Omental fat pad (tissue), 3 donors: ENCODE measurements at regions not wholly inside any gene's neighbourhood (a gene's known extent, or its start where the extent isn't known, plus 50 kb on each side); places are given as distances from the start of the nearest gene placed in this dataset.

Experiments
- ATAC-seq: fragments of 150-250 bp; one replicate; pipeline ENCODE4 v1.9.1; 2016; ENCODE audit warnings: mild to moderate bottlenecking, moderate library complexity; ENCODE audit not compliant: low FRiP score
- DNase-seq: peaks from one replicate; pipeline ENCODE4 v3.0.0-alpha.2; 2019; ENCODE audit warnings: low spot score
- TF ChIP-seq, protein P1 (sequence below), 3 donors: fragments of 450-650 bp; IDR thresholded peaks; one replicate each; pipeline ENCODE4 v1.5.1; 2016 to 2017; ENCODE audit warnings: antibody characterized with exemption in 3 of 3, mild to moderate bottlenecking in 3 of 3, moderate library complexity in 2 of 3

DNA sequence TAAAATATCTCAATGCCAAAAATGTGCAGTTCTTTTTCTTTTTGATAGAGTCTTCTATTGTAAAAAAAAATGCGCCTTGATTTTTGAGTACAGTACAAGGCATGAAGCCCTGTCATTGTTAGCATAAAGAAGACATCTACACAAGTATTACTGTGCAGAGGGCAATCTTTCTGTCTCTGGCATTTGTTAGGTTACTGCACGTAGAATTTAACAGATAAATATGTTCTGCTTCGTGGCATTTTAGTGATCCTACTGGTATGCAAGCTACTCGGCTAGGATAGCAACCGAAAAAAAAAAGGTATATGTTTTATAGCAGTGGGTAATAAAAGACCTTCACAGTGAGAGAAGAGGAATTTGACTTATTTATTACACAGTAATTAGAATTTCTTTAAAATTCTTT is 492.9 kb upstream of the ADGRL2 start:
- ATAC-seq (no peak), DNase-seq (no peak)
- TF ChIP-seq, protein P1, sequence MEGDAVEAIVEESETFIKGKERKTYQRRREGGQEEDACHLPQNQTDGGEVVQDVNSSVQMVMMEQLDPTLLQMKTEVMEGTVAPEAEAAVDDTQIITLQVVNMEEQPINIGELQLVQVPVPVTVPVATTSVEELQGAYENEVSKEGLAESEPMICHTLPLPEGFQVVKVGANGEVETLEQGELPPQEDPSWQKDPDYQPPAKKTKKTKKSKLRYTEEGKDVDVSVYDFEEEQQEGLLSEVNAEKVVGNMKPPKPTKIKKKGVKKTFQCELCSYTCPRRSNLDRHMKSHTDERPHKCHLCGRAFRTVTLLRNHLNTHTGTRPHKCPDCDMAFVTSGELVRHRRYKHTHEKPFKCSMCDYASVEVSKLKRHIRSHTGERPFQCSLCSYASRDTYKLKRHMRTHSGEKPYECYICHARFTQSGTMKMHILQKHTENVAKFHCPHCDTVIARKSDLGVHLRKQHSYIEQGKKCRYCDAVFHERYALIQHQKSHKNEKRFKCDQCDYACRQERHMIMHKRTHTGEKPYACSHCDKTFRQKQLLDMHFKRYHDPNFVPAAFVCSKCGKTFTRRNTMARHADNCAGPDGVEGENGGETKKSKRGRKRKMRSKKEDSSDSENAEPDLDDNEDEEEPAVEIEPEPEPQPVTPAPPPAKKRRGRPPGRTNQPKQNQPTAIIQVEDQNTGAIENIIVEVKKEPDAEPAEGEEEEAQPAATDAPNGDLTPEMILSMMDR (IDR thresholded peaks at IDR 0.05): no peak

DNA sequence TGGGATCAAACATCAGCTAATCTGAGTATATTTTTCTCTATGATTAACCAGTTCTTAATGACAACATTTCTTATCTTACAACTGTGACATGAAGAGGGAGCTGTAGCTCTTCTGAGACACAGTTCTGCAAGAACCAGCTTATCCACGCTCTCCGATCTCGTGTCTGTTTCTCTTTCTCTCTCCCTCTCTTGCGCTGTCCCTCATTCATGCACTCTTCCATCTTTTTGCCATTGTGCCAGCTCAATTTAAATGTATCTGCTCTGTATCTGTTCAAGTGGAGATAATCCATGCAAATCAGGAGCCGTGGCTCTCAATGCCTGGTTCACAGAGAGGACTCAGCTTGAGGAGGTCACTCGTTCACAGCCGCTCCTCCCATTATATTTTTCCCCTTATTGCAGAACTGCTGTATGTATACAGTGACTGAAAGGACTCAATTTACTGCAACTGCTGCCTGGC is 494.7 kb upstream of the ADGRL2 start:
- peak; percentile 70 for ATAC-seq
- TF ChIP-seq, protein P1 (IDR thresholded peaks at IDR 0.05): no peak

DNA sequence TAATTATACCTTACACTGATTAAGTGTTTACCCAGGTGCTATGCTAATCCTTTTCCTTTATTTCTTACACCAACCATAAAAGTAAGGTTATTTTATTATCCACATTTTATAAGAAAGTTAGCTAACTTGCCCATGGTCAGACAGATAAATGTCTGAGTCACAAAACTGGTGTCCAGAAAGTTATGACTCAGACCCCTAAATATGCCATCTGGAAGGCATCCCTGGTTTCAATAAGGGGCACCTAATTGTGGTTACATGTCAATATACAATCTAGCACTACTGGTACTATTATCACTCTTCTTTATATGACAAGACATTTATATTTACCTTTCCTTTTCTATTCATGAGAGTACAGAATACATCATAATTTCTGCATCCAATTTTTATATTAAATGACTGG is 496.5 kb upstream of the ADGRL2 start:
- TF ChIP-seq, protein P1 (IDR thresholded peaks at IDR 0.05): no peak
- DNase-seq (no peak), ATAC-seq (peak; percentile 37)

More for the DNA sequence above, 494.7 kb upstream of the ADGRL2 start:
- no peak for DNase-seq

DNA sequence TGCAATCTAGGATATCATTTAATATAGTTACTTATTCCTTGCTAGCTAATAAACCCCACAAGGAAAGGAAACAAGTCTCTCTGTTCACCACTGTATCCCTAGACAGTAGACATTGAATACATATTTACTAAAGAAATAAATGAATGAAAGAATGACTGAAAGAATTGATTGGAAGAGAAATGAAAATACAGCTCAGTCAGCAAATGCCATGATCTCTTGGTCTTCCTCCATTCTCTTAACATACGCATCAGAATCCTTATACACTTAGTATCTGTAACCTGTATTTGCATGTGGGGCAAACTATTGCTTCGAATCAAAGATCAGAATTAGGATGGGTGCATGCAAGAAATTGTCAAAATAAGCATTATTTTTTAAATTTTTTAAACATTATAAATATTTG is 500.8 kb upstream of the ADGRL2 start:
- TF ChIP-seq, protein P1 (IDR thresholded peaks at IDR 0.05): no peak
- DNase-seq: no peak
- ATAC-seq: no peak

DNA sequence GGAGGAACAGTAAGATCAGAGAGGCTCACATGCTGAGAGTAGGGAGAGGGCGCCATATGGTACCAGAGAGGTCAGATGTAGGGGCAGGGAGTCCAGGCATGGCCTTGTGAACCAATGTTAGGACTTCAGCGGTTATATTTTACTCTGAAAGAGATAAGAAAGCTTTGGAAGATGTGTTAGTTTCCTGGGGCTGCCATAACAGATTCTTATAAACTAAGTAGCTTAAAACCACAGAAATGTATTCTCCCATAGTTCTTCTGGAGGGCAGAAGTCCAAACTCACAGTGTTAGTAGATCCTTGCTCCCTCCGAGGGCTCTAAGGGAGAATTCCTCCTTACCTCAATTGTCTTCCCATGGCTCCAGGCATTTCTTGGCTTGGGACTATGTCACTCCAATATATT is 502.5 kb upstream of the ADGRL2 start:
- DNase-seq: no peak
- TF ChIP-seq, protein P1 (IDR thresholded peaks at IDR 0.05): no peak
- no peak for ATAC-seq

- DNase-seq (no peak), ATAC-seq (no peak)
- TF ChIP-seq, protein P1 (IDR thresholded peaks at IDR 0.05): no peak
Observed at GRCh38 chr1:81296601-81297000, 504.1 kb upstream of the ADGRL2 start.

DNA sequence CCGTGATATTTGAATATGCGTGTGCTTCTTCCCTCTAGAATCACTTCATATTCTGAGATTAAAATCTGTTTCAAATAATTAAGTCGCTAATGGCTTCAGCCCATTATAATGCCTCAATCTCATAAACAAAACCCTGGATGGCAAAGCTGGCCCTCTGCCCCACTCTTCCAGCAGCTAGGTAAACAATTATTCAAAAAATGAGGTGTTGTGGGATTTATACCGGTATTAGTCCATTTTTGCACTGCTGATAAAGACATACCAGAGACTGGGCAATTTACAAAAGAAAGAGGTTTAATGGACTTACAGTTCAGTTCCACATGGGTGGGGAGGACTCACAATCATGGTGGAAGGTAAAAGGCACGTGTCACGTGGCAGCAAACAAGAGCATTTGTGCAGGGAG is 510.4 kb upstream of the ADGRL2 start:
- DNase-seq (no peak), ATAC-seq (no peak)
- TF ChIP-seq, protein P1 (IDR thresholded peaks at IDR 0.05): no peak
